ENCODE measurements at regions not wholly inside any gene's neighbourhood (a gene's known extent, or its start where the extent isn't known, plus 50 kb on each side); places are given as distances from the start of the nearest gene placed in this dataset.

GRCh38 chr14:100416921-100417860 lies 94.1 kb downstream of the SLC25A47 start (continued):
- TF ChIP-seq PRDM10 (IDR thresholded peaks at IDR 0.05; ENCODE audit: partially characterized antibody) (no peak), C11orf30 (IDR thresholded peaks at IDR 0.05; ENCODE audit: low read depth) (peak; percentile 89), PKNOX1 (IDR thresholded peaks at IDR 0.05) (peak; percentile 68), DNMT1 (IDR thresholded peaks at IDR 0.05) (no peak), EP300 (IDR thresholded peaks at IDR 0.05; ENCODE audit: low read length) (peak; percentile 29; the same call in 1 of the 2 replicates), CTBP1 (IDR thresholded peaks at IDR 0.05; ENCODE audit: borderline replicate concordance) (peak; percentile 39; the same call in 1 of the 2 replicates)
